PFSK-1 (cell line): ENCODE measurements at regions not wholly inside any gene's neighbourhood (a gene's known extent, or its start where the extent isn't known, plus 50 kb on each side); places are given as distances from the start of the nearest gene placed in this dataset.

ENCODE experiments used
- POLR2AphosphoS5 ChIP-seq: IDR thresholded peaks from 2 replicates; pipeline ENCODE4 v1.6.1; 2012; ENCODE audit warnings: low read depth, mild to moderate bottlenecking, control low read depth, low read length, moderate library complexity
- TAF1 ChIP-seq: IDR thresholded peaks from 2 replicates; pipeline ENCODE4 v1.6.1; 2012; ENCODE audit warnings: low read length, control low read depth, borderline replicate concordance; ENCODE audit not compliant: insufficient read depth

- TF ChIP-seq TAF1 (no peak), POLR2AphosphoS5 (no peak)
Observed at GRCh38 chr6:2516059-2516458, 234.7 kb downstream of the MYLK4 start.
